GM19240 (cell line): ENCODE measurements at regions not wholly inside any gene's neighbourhood (a gene's known extent, or its start where the extent isn't known, plus 50 kb on each side); places are given as distances from the start of the nearest gene placed in this dataset.

ENCODE experiments used
- DNase-seq: peaks from one replicate; pipeline ENCODE4 v3.0.0; 2011; ENCODE audit warnings: low spot score; ENCODE audit not compliant: insufficient read length

GRCh38 chr3:176795891-176796290, 401.4 kb downstream of the TBL1XR1 start:
- DNase-seq = no peak

DNA sequence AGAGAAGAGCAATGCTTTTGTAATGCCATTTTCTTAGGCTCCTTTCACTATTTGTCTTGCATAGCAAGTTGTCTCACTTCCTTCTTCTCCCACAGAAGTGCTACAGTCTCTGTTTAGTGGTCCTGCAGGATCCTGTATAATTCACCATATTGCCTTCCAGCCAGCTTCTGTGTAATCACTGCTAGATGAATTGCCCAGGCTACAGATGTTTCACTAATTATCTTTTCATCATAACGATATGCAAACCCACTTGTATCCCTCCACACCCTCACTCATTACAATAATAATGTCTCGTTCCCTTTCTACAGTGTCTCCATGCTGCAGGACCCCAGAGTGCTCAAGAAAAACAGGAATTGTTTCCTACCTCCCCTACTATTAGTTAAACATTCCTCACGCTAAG, 402.9 kb downstream of the TBL1XR1 start:
- DNase-seq = no peak

DNA sequence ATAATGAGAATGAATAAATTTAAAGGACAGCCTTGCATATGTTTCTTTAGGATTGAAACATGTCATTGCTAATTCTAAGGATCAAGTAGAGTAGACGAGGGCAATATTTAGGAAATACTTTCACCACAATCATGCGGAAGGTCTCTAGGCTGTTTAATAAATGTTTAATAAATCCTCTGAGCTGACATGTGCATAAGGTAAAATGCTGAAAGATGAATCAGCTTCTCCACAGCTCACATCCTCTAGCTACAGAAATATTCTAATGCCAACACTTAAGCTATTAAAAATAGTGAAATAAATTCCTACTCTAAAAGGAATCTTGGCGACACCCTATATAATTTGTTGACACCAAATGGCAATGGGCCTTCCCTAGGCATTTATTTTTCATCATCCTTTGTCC, 407.3 kb downstream of the TBL1XR1 start:
- DNase-seq = no peak

DNA sequence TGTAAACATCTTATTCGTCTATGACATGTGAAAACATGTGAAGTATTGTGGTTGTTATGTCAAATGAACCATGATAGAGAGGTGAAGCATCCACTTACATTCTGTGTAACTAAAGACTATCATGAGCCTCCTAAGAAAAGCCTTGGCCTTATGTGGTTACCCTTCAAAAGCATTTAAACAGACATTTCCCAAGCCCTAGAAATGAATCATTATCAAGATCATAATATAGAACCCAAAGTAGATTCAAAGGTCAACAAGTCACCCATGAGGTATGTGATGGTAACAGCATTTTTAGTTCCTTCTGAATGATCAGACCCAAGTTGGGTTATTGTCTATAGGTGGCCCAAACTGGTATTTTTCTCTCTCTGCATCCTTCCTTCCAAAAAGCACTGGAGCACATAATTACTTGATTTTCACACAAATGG, 408.0 kb downstream of the TBL1XR1 start:
- DNase-seq = no peak

DNA sequence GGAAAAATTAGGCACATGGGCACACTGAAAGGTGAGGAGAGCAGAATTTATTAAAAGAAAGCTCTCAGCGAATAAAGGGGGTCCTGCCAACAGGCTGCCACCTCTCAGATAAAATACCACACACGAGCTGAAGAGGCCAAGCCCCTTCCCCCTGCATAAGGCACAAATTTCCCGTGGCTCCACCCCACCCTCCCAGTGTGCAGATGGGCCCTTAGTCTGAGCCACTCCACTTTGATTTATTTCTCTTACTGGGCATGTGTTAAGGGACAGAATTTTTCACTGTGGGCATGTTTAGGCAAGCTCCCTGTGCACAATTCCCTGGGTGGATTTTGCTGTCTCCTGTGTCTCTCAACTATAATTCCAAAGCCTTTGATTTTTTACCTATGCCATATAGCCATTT, 409.8 kb downstream of the TBL1XR1 start:
- DNase-seq = no peak

- DNase-seq = no peak
Measured at GRCh38 chr3:176785171-176785570, 412.1 kb downstream of the TBL1XR1 start.

DNA sequence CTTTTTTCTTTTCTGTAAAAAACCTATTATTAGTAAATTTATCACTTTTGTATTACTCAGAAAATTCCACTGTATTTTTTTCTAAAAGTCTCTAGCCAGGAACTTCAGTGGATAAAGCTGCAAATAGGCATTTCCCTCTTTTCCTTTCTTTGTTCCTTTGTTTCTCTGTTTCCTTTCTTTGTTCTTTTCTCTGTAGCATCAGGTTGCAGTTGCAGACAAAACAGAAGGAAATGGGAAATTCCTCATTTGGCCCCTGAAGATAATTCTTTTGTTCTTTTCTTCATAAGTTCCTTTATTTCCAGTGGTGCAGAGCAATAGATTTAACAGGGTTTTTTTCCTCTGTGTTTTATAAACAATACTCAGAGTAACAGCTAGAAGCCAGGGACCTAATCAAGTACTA, 416.5 kb downstream of the TBL1XR1 start:
- DNase-seq = no peak

DNA sequence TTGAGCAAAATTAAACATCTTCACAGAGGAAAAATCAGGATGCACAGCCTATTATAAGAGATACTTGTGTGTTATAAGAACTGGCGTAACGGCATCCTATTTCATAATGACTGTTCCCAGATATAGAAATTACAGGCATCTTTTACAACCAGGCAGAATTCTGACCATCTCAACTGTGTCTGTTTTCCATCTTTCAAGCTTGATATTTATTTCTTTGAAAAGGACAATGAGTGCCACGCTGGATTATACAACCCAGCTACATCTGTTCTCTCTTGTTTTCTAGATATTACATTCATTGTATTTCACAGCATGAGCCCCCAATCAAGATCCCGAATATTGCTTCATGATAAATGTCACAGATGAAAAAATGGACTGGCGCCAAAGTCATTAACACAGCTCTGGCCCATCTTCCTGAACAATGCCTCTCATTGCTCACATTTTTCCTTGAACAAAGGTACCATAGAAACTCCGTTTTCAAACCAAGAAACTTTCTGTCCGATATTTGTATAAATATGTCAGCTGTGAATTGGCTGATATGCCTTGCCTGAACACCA, 420.6 kb downstream of the TBL1XR1 start:
- DNase-seq = no peak

- no peak for DNase-seq
Measured at GRCh38 chr3:176769547-176770190, 427.6 kb downstream of the TBL1XR1 start.

GRCh38 chr3:176767385-176767784, 429.9 kb downstream of the TBL1XR1 start:
- no peak for DNase-seq

DNA sequence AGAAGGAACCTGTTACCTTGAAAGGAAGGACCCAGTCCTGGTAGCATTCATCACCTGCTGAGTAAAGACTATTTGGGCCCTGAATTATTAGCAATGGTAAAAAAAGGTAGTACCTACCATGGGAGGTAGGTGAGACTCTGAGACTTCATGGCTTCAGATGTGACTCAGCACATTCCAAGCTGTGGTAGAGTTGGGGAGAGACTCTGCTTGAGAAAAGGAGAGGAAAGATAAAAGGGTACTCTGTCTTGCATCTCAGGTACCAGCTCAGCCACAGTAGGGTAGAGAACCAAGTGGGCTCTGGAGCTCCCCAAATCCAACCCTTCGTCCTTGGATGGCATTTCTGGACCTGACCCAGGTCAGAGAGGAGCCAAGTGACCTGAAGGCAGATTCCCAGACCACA, 430.4 kb downstream of the TBL1XR1 start:
- no peak for DNase-seq

DNA sequence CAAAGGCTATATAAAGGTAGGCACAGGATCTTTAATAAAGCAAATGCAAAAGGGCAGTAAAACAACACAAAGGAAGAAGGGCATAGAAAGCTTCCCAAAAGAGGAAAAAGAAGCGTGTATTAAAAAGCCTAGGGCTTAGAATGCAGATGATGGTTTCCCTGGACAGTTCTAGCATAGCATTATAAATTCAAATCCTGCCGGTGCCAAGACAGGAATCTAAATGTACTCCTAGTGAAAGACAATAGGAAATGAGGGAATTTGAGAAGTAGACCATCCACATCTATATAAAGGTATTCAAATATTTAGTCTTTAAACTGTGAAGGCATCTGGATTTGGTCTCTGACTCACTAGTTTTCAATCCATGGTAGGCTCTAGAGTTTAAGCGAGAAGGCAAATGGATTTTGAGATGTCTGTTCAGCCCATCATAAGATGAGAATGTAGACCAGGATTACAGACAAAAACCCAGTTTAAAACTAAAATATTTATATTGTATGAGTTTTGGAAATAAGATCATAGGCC, 431.8 kb downstream of the TBL1XR1 start:
- DNase-seq = no peak

DNA sequence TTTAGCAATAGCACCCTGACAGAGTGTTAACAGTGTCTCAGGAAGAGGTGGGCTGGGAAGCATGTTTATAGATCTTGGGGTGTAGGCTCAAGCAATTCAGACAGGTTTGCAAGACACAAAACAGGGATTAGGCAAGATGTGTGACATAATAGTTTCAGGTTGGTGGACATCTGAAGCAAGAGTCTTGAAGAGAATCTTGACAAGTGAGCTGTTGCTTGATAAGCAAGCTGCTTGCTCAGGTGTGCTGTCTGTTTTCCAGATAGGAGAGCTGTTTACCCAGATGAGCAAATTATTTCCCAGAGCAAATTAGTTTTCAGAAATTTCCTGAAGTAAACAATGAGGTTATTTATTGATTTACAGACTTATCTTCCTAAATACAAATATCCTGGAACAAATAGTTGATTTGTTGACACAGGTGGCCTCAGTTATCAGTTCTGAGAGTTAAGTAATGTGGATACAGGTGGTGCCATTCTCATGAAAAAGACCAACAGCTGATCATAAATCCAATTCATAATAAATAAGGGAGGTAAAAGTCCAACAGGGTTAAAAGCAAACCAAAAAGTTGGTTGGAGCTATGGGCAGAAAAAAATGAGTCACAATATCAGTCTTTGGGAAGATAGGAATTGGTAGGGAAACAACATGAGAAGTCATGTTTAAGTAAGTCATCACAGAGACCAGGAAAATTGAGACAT, 437.3 kb downstream of the TBL1XR1 start:
- no peak for DNase-seq

- DNase-seq = no peak
Measured at GRCh38 chr3:176757429-176757828, 439.9 kb downstream of the TBL1XR1 start.

DNA sequence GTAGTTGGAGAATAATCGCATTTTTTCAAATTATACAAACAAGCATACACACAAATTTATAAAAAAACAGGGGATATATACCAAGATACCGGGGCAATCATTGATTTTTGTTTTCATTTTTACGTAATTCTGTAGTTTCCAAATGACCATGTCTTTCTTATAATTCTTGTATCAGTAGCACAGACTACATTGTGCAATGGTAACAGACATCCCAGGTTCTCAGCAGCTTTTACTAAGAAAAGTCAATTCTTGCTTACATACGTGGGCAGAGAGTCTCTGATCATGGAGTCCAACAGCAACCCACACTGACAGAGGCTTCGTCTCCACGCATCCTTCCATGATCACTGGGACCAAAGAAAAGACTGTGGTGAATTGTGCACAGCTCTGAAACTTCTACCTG, 441.3 kb downstream of the TBL1XR1 start:
- no peak for DNase-seq

DNA sequence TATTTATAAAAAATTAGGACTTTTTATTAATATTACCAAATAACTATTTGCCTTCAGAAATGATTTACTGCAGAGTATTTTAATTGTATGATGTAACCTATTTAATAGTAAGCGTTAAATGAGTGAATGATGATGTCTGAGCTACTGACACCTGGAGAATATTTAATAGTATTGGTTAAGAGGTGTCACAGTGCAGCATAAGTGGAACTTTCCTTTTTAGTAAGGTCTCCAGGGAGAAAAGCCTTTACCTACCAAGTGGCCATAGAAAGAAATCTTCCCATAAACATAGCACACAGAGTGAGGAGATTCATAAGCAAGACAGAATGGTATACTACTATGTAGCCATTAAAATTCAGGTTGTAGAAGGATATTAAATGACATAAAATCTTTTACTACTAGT, 441.7 kb downstream of the TBL1XR1 start:
- no peak for DNase-seq

- no peak for DNase-seq
Measured at GRCh38 chr3:176741664-176742047, 455.6 kb downstream of the TBL1XR1 start.

DNA sequence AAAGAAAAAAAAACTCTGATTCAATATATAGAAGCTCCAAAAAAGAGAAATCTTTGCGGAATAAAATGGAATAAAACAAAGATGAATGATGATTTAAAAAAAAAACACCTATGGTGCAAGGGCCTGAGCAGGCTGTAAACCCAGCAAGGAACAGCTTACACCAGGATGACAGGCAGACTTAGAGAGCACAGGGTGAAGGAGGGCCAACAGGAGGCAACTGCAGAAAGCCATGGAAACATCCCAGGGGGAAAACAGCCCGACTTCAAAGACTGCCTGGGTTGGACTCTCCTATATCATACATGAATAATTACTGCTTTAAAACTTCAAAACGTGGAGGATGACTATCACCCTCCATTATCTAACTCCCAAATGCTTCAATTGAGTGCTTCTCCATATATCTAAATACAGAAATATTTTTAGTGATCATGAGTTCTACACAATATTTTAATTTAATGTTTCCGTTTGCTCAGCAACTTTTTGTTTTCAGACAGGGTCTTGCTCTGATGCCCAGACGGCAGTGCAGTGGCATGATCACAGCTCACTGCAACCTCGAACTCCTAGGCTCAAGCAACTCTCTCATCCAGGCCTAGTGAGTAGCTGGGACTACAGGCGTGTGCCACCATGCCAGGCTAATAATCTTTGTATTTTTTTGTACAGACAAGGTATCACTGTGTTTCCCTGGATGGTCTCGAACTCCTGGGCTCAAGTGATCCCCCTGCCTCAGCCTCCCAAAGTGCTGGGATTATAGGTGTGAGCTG, 456.2 kb downstream of the TBL1XR1 start:
- no peak for DNase-seq

- DNase-seq = no peak
Measured at GRCh38 chr3:176739159-176739558, 458.1 kb downstream of the TBL1XR1 start.

- DNase-seq = no peak
Measured at GRCh38 chr3:176737480-176738110, 459.7 kb downstream of the TBL1XR1 start.

- no peak for DNase-seq
Measured at GRCh38 chr3:176734146-176734545, 463.1 kb downstream of the TBL1XR1 start.

GRCh38 chr3:176724394-176724759, 472.9 kb downstream of the TBL1XR1 start:
- no peak for DNase-seq
